Cerebellar nuclear complex (tissue), 1 donor: ENCODE measurements at regions not wholly inside any gene's neighbourhood (a gene's known extent, or its start where the extent isn't known, plus 50 kb on each side); places are given as distances from the start of the nearest gene placed in this dataset.

ENCODE experiments used
- DNase-seq, 2 experiments: peaks; one replicate each; lab custom pipeline; 2025; lab: John Stamatoyannopoulos, UW

DNA sequence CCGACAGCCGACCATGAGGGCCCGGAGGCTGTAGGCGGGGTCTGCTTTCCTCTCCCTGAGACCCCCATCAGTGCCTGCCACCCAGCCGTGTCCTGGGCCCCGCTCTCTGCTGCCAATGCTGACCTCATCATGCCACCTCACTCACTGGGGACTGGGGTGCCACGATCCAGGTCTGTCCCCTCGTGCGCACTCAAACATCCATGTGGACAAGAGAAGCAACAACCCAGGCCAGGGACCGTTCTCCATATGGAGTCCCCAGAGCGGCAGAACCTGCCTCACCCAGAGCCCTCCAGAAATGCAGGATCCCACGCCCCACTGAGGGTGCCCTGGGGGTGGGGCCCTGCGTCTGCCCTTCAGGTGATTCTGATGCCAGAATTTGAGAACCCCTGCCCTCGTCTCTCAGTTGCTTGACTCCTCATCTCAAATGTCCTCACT is 210.0 kb upstream of the PPP2R2D start:
- DNase-seq = no peak

- no peak for DNase-seq
Observed at GRCh38 chr10:131691481-131692090, 209.2 kb upstream of the PPP2R2D start.

DNA sequence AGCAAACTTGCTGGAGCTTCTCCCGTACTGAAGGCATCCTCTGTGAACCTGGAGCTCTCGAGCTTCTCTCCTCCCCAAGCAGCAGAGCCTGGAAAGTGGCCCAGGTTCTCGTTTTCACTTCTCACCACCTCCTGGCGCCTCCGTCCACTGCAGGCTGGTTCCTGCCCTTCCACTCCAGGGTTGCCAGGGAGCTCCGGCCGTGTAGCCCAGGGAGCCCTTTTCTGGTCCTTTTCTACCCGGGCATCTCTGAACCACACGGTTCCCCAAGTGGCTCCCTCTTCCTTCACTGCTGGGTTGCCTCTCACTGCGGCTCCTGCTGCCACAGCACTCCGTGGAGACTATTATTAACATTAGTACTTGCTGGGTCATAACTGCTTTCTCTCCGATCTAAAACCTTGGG is 208.6 kb upstream of the PPP2R2D start:
- DNase-seq = no peak

DNA sequence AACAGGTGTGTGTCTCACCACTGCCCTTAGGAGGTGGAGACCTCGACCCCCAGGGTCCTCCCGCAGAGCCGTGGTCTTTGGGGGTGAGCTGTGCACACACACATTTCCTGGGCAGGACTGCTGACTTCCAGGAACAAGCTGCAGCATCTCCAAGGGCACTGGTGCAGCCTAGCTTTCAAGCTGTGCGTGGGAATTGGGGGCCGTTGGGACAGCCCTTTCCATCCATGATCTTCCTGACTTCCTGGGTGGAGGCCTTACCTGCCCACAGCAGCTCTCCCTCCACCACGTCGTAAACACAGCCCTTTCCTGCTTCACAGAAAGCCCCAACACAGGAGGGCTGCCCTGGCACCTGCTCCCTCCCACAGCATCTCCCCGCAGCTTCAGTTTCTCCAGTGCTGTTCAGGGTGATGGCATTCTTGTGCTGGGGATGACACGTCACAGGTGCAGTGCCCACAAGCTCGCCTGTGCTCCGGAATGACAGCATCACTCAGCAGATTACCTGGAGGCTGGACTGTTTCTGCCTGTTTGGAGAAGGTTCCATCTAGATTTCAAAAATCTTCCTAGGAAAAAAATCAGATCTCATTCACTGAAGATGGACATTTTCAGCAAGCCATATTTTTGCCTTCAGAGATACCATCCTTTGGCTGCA is 208.0 kb upstream of the PPP2R2D start:
- no peak for DNase-seq

- DNase-seq = no peak
Observed at GRCh38 chr10:131693766-131694165, 207.0 kb upstream of the PPP2R2D start.

DNA sequence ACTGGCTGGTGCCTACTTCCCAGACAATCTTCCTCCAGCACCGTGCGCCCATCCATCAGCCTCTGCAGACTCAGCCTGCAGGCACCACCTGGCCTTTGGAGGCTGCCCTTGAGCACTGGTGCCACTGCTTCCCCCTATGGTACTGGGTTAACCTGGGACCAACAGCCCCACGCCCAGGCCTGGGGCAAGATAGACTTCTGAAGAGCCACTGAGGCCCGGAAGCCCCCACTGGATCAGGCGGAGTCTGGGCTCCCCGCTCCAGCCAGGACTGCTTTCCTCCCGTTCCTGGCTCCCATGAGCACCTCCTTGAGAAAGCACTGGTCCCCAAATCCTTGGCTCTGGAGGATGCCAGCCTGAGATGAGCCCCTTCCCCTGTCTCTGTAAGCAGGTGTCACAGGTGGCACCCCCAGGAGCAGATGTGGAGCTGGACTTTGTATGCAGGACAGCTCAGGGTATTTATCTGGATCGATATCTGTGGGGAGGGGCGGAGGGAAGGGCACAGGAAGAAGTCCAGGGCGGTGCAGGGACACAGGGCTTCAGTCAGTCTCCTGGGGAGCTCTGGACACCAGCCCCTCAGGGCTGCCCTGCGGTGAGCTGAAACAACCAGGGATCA is 206.5 kb upstream of the PPP2R2D start:
- DNase-seq = no peak

DNA sequence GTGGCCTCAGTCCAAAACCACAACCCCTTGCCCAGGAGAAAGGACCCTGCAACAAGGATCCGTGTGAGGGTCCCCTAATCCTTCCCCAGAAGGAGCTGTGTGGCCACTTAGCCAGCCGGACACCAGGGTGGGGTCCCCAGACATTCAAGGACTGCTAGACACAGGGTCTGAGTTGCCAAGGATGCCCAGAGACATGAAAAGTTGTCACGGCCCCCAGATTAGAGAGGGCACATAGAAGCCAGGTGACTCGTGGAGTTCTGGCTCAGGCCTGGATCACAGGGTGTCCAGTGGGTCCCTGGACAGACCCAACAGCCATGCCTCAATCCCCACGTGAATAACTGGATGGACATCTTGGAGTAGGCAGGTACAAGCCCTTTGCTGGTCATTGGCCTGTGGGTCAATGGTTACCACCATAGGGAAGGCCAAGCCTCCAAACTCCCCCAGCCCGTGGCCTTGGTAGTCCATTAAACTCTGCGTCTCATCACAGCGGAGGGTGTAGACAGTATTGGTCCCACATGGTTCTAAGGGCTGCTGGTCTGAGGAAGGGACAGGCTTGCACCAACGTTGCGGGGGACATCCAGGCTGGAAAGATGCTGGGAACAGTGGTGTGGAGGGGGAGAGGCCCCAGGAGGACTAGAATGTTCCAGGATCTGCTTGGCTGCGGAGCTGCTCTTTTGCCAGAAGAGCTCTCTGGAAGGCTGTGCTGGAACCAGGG is 205.9 kb upstream of the PPP2R2D start:
- DNase-seq = no peak

DNA sequence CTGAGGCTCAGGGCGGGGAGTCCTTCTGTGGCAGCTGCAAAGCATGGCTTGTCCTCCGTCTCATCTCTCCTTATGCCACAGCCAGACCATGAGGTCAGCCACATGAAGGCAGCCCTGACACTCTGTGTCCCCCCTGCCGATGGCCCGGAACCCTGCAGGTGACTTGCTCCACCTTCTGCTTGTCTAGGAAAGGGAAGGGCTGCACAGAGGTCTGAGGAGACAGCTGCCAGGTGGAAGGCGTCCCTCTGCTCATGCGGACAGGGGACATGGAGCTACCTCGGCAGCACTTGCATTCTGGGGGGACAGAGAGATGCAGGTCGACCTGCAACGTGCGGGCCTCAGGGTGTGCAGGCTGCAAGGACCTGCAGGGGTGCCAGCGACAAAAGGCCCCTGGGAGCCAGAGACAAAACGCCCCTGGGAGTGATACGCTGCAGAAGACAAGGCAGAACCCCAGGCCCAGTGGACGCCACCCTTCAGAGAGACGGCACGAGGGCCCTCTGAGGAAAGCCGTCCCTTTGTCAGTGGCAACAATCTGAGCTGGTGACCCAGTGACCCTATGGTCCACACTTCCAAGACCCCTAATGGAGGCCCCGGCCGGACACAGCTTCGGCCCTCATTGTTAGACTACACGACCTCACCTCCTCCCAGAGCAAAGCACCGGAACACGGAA is 205.2 kb upstream of the PPP2R2D start:
- no peak for DNase-seq

DNA sequence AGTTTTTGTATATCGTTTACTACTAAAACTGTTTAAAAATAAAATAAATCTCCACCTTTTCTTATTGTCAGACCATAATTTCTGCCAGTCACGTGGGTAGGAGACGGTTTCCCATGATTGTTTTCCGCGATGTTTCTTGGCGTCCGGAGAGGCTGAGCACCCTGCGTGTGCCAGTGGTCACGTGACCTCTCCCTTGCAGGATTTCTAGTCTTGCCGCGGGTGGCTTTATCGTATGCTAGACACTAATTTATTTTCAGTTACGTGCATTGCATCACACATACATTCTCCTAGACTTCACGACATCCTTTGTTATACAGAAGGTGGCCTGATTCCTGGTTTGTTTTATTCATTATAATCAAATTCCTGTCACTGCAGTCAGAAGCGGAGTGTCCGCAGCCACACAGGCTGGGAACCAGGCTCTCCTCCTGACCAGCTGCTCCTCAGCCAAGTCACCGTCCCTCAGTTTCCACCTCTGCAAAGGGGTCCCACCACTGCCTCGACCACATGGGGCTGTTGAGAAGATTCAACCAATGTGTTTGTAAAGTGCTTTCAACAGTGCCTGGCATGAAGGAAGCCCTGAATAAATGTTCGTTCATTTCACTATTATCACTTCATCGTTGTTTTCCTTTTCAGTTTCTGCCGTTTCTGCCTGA is 203.2 kb upstream of the PPP2R2D start:
- no peak for DNase-seq

DNA sequence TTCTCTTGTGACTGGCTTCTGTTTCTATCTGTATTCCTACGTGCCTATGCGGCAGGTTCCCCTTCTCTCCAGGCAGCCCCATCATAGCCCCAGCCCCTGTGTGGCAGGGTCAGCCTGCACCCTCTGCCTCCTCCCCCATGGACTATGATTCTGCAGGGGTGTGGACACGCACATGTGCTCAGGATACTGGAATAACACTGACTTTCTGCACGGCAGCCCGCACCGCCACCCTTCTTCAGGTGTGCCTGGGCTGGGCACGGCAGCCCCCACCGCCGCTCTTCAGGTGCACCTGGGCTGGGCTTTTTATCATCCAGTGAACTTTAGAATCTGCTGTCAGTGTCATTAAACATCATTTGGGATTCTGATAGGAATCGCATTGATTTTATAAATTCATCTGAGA is 202.6 kb upstream of the PPP2R2D start:
- DNase-seq = no peak

DNA sequence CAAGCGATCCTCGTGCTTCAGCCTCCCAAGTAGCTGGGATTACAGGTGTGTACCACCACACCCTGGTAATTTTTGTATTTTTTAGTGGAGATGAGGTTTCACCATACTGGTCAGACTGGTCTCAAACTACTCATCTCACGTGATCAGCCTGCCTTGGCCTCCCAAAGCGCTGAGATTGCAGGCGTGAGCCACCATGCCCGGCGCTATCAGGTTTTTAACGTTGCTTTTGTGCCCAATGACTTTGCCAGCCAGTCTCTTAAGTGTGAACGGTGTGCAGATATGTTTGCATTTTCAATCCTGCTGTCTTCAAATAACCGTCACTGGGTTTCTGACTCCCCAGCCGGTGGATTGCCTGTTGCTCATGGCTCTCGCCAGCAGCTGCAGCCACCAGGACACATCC is 201.8 kb upstream of the PPP2R2D start:
- DNase-seq = no peak

DNA sequence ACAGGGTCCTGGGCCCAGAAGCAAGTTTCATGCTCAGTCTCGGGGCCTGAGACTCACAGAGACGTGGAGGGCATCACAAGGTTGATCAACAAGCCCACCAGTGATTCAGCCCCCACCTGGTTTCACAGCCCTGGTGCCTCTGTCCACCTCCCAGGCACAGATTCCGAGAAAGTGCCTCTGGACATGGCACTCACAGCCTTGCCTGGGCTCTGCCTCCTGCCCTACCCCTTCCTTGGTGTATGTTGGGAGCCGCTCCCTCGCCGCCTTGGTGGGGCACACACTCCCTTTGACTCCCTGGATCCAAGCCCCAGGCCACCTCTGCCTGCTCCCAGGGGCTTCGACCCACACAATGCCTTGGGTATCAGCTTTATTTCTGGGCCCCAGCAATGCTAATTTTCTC is 200.8 kb upstream of the PPP2R2D start:
- DNase-seq = no peak

- DNase-seq = no peak
Observed at GRCh38 chr10:131700506-131700905, 200.3 kb upstream of the PPP2R2D start.

GRCh38 chr10:131701131-131701947 is 199.5 kb upstream of the PPP2R2D start:
- no peak for DNase-seq

DNA sequence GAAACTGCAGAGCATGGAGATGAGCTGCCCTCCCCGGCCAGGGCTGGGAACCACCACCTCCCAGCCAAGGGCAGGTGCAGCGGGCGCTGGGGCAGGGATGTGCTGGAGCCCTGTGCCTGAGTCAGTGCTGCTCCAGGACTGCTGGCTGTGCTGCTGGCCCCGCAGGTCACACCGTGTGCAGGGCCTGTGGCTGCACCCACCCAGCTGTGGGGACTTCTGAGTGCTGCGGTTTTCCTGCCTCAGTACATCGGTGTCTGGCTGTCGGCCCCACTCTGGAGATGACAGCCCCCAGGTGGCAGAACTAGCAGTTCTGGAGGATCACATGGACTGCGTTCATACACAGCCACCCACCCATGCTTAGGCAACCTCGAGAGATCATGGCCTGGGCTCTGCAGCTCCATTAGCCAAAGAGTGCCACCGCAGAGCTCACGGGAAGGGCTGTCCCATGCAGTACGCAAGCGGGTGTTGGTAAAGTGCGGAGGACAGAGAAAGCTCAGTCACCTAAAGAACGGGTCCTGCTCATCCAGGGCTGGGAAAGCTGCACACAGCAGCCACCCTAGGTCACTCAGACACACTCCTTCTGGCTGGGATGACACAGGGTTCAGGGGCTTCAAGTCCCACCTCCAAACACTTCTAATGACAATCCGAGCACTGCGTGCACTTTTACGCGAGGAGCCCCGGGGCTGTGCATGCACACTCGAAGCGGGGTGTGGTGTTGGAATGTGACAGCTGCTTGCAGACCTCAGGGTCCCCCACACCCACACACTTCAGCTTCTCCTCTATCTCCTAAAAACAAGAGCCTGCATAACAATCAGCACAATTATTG is 198.1 kb upstream of the PPP2R2D start:
- DNase-seq = no peak

DNA sequence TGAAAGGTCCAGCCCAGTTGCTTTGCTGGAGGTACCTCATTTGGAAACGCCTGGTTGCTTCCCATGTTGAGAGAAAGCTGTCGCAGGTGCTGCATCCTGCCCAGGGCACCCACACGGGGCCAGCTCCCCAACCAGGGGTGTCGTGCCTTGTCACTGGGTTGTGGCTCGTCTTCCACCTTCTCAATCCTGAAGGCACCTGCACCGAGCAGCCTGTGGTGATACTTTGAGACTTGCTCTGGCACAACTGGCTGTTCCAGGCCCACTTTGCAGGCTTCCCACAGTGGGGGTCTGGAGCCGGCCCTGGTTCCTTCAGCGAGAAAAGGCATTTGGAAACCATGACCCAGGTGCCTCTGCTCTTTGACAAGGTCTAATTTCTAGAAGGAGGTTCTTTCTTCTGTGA is 197.3 kb upstream of the PPP2R2D start:
- no peak for DNase-seq

- no peak for DNase-seq
Observed at GRCh38 chr10:131703941-131704340, 196.9 kb upstream of the PPP2R2D start.

DNA sequence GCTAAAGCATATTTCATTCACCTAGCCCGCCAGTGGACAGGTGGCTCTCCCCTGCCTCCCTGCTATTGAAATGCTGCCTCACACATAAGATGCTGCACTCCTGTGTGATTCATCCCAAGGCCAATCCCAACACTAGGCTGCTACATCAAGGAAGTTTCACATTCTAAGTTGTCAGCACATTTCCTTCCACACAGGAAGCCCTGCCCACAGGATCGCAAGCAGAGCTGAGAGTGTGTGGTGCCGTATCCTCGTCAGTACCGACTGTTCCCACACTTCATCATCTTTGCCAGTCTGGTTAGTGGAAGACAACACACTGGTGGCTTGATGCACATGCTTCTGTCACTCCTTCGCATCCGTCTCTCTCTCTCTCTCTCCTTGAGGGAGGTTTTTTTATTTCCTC is 194.3 kb upstream of the PPP2R2D start:
- no peak for DNase-seq

- no peak for DNase-seq
Observed at GRCh38 chr10:131706952-131707351, 193.9 kb upstream of the PPP2R2D start.

DNA sequence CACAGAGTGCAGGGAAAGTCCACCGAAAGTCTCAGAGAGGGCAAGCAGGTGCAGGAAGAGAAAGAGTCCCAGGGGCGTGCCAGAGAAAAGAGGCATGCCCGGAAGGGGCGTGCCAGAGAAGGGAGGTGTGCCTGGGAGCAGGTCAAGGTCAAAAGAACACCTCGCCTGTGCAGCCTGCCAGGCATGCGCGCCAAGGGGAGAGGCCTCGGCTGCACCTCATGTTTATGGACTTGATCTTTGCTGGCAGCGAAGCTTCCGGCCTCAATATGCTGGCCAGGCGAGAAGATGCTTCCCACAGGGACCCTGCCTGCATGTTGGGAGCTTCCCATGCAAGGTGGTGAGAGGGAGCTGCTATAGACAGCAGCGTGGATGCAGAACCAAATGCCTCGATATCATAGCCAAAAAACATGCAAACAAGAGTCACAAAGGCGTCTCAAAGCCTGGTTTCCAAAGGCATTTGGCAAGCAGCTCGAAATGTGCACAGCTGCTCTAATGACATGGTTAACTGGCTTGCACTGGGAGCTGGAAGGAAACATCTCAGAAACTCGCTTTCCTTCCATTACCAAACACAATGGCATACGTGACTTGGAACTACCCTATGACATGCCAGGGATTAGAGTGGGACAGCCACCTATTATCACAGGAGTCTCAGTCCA is 192.5 kb upstream of the PPP2R2D start:
- no peak for DNase-seq
